GM19025 (cell line): ENCODE measurements at regions not wholly inside any gene's neighbourhood (a gene's known extent, or its start where the extent isn't known, plus 50 kb on each side); places are given as distances from the start of the nearest gene placed in this dataset.
"Not testable (repeated sequence)": the region's sequence is repeated elsewhere in the genome, so short reads cannot be mapped to it uniquely, and the experiment has no call there.

Experiments used
- ATAC-seq: cut with Tn5 transposase; IDR thresholded peaks from one replicate; pipeline ENCODE4 v1.9.1; 2021; ENCODE audit warnings: mild to moderate bottlenecking, low read depth, moderate library complexity; ENCODE audit not compliant: unreplicated experiment

GRCh38 chr1:172795741-172796140, 136.8 kb downstream of the FASLG start:
- ATAC-seq = no peak

- ATAC-seq = not testable (repeated sequence)
Measured at GRCh38 chr1:172799804-172800203, 140.9 kb downstream of the FASLG start.

DNA sequence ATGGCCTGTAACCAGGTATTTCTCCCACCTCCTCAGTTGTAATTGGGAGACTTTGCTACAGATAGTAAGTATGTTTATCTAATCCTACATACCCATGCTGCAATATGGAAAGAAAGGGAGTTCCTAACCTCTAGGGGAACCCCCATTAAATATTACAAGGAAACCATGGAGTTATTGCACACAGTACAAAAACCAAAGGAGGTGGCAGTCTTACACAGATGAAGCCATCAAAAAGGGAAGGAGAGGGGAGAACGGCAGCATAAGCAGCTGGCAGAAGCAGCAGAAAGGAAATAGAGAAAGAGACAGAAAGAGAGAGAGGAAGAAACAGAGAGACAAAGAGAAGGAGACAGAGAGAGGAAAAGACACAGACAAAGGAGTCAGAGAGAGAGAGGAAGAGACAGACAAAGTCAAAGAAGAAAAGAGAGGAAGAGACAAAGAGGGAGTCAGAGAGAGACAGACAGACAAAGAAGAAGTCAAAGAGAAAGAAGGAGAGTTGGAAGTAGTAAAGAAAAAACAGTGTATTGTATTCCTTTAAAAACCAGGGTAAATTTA, 142.9 kb downstream of the FASLG start:
- ATAC-seq = no peak

DNA sequence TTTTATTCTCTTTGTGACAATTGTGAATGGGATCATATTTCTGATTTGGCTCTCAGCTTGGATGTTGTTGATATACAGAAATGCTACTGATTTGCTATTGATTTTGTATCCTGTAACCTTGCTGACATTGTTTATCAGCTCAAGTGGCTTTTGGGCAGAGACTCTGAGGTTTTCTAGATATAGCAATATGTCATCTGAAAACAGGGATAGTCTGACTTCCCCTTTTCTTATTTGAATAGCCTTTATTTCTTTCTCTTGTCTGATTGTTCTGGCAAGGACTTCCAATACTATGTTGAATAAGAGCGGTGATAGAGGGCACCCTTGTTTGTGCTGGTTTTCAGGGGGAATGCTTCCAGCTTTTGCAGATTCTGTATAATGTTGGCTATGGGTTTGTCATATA, 150.8 kb downstream of the FASLG start:
- no peak for ATAC-seq

DNA sequence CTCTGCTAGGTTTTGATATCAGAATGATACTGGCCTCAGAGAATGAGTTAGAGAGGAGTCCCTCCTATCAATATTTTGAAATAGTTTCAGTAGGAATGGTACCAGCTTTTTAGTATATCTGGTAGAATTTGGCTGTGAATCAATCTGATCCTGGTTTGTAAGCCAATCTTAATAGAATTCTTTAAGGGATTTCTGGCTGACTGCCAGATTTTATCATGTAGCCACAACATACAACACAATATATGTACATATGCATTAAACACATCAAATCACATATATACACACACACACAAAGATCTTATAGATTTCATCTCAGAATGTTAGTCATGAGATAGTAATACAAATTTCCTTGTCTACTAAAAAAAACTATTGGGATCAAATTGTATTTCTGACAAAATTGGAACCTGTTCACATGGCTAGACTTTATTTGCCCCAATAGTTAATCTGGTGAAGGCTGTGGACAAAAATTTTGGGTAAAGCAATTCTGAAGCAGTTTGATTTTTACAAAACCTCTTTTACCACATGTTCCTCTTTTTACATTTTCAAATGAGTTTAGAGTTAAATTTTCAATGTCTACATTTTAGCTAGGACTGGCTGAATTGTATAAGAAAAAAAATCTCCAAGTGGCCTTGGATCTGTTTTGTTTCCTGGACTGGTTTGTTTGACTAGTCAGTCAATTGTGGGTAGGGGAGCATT, 151.7 kb downstream of the FASLG start:
- no peak for ATAC-seq

DNA sequence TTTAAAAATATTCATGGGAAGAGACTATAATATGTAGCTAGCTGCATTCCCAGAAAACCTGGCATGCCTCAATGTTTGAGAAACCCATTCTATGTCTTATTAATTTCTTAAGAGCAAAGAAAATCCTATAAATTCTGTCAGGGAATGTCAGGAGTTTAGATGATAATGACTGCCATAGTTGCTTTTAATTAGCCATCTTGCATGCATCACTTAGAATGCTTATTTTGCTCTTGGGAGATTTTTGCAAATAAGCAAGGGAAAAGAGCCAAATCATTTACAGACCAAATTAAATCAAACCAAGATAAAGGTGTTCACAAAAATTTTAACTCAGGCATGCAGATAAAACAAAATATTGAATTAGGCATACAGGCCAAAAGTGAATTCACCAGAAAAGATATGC, 152.8 kb downstream of the FASLG start:
- no peak for ATAC-seq

DNA sequence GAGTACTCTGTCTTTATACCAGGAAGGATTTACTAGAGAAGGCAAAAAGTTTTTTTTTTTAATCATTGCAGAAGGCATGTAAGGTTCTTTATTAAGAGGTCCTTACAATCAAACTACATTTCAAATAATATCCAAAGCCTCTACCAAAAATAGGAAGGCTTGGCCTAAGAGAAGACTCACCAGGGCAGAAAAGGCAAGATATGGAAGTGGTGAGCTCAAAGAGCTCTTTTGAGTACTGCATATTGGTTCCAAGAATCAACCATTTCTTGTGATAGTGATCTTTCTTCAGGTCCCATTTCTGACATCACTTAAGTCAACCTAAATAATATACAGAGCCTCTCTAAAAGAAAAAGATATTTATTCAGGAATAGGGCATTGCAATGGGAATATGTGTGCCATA, 153.2 kb downstream of the FASLG start:
- no peak for ATAC-seq

DNA sequence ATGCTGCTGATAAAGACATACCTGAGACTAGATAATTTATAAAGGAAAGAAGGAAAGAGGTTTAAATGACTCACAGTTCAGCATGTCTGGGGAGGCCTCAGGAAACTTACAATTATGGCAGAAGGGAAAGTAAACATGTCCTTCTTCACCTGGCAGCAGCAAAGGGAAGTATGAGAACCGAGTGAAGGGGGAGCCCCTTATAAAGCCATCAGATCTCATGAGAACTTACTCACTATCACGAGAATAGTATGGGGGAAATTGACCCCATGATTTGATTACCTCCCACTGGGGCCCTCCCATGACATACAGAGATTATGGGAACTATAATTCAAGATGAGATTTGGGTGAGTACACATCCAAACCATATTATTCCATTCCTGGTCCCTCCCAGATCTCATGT, 154.4 kb downstream of the FASLG start:
- ATAC-seq = no peak

DNA sequence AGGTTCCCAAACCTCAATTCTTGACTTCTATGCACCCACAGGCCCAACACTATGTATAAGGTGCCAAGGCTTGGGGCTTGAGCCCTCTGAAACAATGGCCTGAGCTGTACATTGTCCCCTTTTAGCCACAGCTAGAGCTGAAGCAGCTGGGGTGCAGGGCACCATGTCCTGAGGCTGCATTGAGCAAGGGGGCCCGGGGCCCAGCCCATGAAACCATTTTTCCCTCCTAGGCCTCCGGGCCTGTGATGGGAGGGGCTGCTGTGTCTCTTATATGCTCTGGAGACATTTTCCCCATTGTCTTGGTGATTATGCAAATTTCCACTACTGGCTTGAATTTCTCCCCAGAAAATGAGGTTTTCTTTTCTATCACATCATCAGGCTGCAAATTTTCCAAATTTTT, 155.5 kb downstream of the FASLG start:
- ATAC-seq = no peak

- no peak for ATAC-seq
Measured at GRCh38 chr1:172815740-172816139, 156.8 kb downstream of the FASLG start.

- ATAC-seq = peak; percentile 86
Measured at GRCh38 chr1:172818841-172819527, 160.1 kb downstream of the FASLG start.

DNA sequence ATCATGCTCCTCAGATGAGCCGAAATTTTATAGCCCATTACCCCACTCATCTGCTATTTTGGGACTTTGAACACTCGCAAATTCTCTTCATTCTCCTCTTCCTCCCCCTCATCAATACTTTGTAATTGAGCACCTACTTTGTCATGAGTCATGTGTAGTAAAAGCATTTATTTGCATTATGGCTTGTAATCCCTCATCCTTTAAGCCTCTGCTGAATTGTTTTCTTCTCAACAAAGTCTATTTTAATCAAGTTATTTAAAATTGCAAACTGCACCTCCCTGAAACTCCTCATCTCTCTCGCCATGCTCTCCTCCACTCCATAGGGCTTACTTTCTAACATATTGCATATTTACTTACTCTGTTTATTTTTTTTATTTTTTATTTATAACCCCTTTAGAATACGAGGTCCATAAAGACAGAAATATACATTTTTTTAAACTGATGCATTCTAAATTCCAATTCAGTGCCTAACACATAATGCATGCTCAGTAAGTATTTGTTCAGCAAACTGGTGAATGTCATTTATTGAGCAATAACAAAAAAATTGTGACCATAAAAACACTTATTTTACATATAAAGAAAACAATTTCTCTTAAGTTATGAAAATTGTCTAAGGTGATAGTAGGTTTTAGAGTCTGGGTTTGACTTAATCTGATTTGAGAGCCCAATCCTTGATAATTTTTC, 161.7 kb downstream of the FASLG start:
- no peak for ATAC-seq

DNA sequence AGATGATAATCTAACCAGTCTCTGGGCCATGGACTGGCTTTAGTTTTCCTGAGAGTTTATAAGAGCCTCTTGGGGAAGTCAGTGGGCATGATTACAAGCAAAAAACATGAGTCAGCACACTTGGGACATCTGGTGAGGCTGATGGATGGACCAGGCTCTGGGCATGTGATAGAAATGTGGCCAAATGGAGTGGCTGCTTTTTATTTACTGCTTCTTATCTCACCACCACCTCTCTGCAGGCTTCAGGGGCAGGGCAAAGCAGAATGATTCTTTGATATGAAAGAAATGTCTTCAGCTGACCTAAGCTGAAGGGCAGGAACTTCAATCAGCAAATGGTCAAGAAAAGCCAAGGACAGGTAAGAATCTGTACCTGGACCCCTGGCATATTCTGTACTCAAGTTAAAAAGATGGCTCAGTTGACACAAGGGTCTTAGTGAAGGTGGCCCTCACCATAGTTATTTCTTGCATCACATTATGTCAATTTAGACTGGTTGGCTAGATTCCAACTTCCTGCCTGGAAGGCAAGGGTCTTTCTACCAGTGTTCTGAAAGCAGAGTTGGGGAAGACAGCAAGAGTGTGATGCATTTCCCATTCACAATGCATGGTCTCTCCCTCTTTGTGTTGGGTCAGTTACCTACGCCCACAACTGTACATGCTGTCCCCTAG, 162.8 kb downstream of the FASLG start:
- no peak for ATAC-seq

- no peak for ATAC-seq
Measured at GRCh38 chr1:172822886-172823285, 164.0 kb downstream of the FASLG start.

DNA sequence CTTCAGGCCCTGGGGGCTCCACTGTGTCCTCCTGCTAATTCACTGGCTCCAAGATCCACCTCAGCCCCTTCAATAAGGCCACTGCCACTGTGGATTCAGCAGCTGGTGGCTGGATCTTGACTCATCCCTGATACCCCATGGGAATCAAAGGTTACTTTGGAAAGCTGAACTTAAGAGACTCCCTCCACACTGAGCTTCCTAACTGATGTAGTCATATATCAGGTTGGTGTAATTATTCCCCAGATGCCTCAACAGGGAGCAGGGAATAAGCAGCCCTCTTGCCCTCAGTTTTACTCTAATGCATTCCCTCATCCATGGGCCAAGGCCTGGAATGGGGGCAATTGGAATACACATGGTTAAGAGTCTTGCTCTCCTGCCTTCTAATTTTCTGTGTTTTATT, 164.6 kb downstream of the FASLG start:
- no peak for ATAC-seq

DNA sequence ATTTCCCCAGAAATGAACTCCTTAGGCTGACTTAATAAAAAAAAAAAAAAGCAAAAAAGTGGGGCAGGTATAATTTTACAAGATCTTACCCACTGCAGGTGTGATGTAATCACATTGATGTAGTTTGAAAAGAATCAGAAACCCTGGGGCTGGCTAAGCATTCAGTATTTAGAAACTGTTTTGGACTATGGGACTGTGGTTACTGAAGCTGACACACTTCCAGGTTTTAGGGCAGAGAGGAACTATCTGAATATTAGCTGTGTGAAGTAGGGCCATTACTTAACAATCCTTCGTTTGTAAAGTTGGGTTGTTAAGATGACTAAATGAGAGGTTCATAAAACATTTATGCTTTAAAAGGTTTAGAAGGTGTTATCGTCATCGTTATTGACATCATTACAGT, 165.3 kb downstream of the FASLG start:
- no peak for ATAC-seq

- ATAC-seq = no peak
Measured at GRCh38 chr1:172826096-172826741, 167.3 kb downstream of the FASLG start.

DNA sequence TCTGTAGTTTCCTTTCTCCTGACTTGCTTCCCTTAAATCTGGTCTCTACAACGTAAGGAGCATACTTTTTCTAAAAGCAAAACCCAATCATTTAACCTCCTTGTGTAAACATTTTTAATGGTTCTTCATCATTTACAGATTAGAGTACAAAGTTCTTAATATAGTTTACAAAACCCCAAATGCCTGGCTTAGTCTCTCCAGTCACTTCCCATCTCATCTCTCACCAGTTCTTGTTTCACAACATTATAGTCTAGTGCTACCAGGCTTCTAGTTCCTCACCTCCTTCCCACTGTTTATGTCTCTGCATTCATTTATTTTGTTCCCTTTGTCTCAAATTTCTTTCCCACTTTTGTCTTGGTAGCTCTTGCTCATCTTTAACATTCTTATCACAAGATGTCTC, 168.4 kb downstream of the FASLG start:
- ATAC-seq = no peak

GRCh38 chr1:172827841-172828240, 168.9 kb downstream of the FASLG start:
- no peak for ATAC-seq

- ATAC-seq = no peak
Measured at GRCh38 chr1:172832006-172832725, 173.3 kb downstream of the FASLG start.
